A673 (cell line): ENCODE measurements at regions not wholly inside any gene's neighbourhood (a gene's known extent, or its start where the extent isn't known, plus 50 kb on each side); places are given as distances from the start of the nearest gene placed in this dataset.

Source experiments
- BruUV-seq: library from RNA; stranded (reverse); fragments of 400-500 nt; replicated peaks from 2 replicates; lab custom pipeline; 2021; lab: Mats Ljungman, UMichigan
- CTCF ChIA-PET: fragments of 300-600 bp; sonication (Branson Sonifier 250); formaldehyde crosslinking; loops from one replicate; lab custom pipeline; 2022; ENCODE audit warnings: antibody characterized with exemption; lab: Charles Lee
- POLR2A ChIA-PET: fragments of 300-600 bp; sonication (Branson Sonifier 250); formaldehyde crosslinking; loops from one replicate; lab custom pipeline; 2022; ENCODE audit warnings: antibody characterized with exemption; ENCODE audit not compliant: low non-redundant PET; lab: Charles Lee
- DNase-seq: peaks from one replicate; pipeline ENCODE4 v3.0.0-alpha.2; 2015; ENCODE audit warnings: low spot score
- H3K27ac ChIP-seq: fragments of 200-600 bp; sonication (generic); 2 replicates; pipeline ENCODE4 v1.5.1; 2016; ENCODE audit warnings: mixed run types, low read depth, mild to moderate bottlenecking, mixed read lengths, antibody characterized with exemption, low read length; ENCODE audit not compliant: poor library complexity, severe bottlenecking
- H3K27me3 ChIP-seq: fragments of 200-600 bp; sonication (generic); replicated peaks from 2 replicates; pipeline ENCODE4 v1.6.1; 2017; ENCODE audit warnings: mixed run types, low read depth, mild to moderate bottlenecking, mixed read lengths, antibody characterized with exemption, low read length; ENCODE audit not compliant: insufficient read depth, poor library complexity
- H3K36me3 ChIP-seq: fragments of 200-600 bp; sonication (generic); 2 replicates; pipeline ENCODE4 v1.6.1; 2016; ENCODE audit warnings: mixed run types, mild to moderate bottlenecking, mixed read lengths, antibody characterized with exemption, low read length; ENCODE audit not compliant: insufficient read depth, poor library complexity, severe bottlenecking
- H3K4me1 ChIP-seq: fragments of 200-600 bp; sonication (generic); 2 replicates; pipeline ENCODE4 v1.6.1; 2017; ENCODE audit warnings: mixed run types, mild to moderate bottlenecking, mixed read lengths, antibody characterized with exemption, low read length; ENCODE audit not compliant: insufficient read depth, poor library complexity, severe bottlenecking
- H3K4me3 ChIP-seq: fragments of 200-600 bp; sonication (generic); 2 replicates; pipeline ENCODE4 v1.5.1; 2016; ENCODE audit warnings: low read depth, mixed run types, mild to moderate bottlenecking, mixed read lengths, low read length; ENCODE audit not compliant: poor library complexity, severe bottlenecking
- H3K9me3 ChIP-seq: fragments of 200-600 bp; sonication (generic); 2 replicates; pipeline ENCODE4 v1.6.1; 2016; ENCODE audit warnings: mixed run types, low read depth, mild to moderate bottlenecking, mixed read lengths, antibody characterized with exemption, low read length; ENCODE audit not compliant: poor library complexity, severe bottlenecking
- CTCF ChIP-seq: fragments of 300-800, 200-600 bp; sonication (generic); conservative IDR thresholded peaks from 2 replicates; pipeline ENCODE4 v1.5.1; 2017; ENCODE audit warnings: low read depth, mild to moderate bottlenecking, antibody characterized with exemption, low read length, moderate library complexity, mixed read lengths
- EZH2 ChIP-seq: fragments of 200-600 bp; sonication (generic); IDR thresholded peaks from 2 replicates; pipeline ENCODE4 v1.6.1; 2017; ENCODE audit warnings: borderline replicate concordance, low read depth, mild to moderate bottlenecking, mixed read lengths, antibody characterized with exemption, low read length; ENCODE audit not compliant: poor library complexity, severe bottlenecking
- intact Hi-C: fragments of 100-400 bp; cut with micrococcal nuclease; formaldehyde crosslinking; loops from one replicate; pipeline ENCODE4 v1.10.0; 2022; ENCODE audit not compliant: unreplicated experiment

GRCh38 chr5:8660133-8660893, 791.4 kb downstream of the MTRR start:
- ChIA-PET CTCF (no interaction called here), POLR2A (no interaction called here)
- TF ChIP-seq CTCF (no peak), EZH2 (no peak)
- DNase-seq = no peak
- Histone ChIP-seq H3K4me1 (no peaks in the 10 kb centered on the region), H3K27me3 (no peaks in the 10 kb centered on the region), H3K36me3 (no peaks in the 10 kb centered on the region), H3K9me3 (peaks cover 15% of the 10 kb centered on the region), H3K27ac (no peak overlapping the region), H3K4me3 (no peak overlapping the region)
- intact Hi-C loops = no loop called here
- no TSS peak for BruUV-seq

GRCh38 chr5:8663374-8663773, 794.4 kb downstream of the MTRR start:
- H3K4me1 ChIP-seq = no peaks in the 10 kb centered on the region
- peaks cover 23% of the 10 kb centered on the region for H3K9me3 ChIP-seq
- no peak for DNase-seq
- ChIA-PET CTCF (no interaction called here), POLR2A (no interaction called here)
- no peaks in the 10 kb centered on the region for H3K27me3 ChIP-seq
- intact Hi-C loops = no loop called here
- TF ChIP-seq CTCF = no peak
- no peak for TF ChIP-seq EZH2
- no peak overlapping the region for H3K27ac ChIP-seq
- BruUV-seq = no TSS peak
- no peak overlapping the region for H3K4me3 ChIP-seq
- H3K36me3 ChIP-seq = no peaks in the 10 kb centered on the region

GRCh38 chr5:8675182-8675581, 806.2 kb downstream of the MTRR start:
- ChIA-PET CTCF (no interaction called here), POLR2A (no interaction called here)

More at GRCh38 chr5:8675182-8675581, 806.2 kb downstream of the MTRR start:
- Histone ChIP-seq H3K36me3 (no peaks in the 10 kb centered on the region), H3K27me3 (no peaks in the 10 kb centered on the region), H3K4me3 (no peak overlapping the region), H3K9me3 (peaks cover 10% of the 10 kb centered on the region), H3K27ac (no peak overlapping the region), H3K4me1 (no peaks in the 10 kb centered on the region)
- BruUV-seq = no TSS peak
- intact Hi-C loops = no loop called here
- no peak for DNase-seq
- no peak for TF ChIP-seq EZH2
- no peak for TF ChIP-seq CTCF
